KBM-7 (cell line): ENCODE measurements at regions not wholly inside any gene's neighbourhood (a gene's known extent, or its start where the extent isn't known, plus 50 kb on each side); places are given as distances from the start of the nearest gene placed in this dataset.

ENCODE experiments used
- DNase-seq: peaks from one replicate; pipeline ENCODE4 v3.0.0-alpha.2; 2015
- in situ Hi-C: fragments of 300-500 bp; cut with MboI; formaldehyde crosslinking; loops from 2 replicates; pipeline ENCODE4 v1.14.3; 2020; ENCODE audit warnings: low sequenced_read_pairs, low pct_unique_long_range_greater_than_20kb, mixed read lengths

DNA sequence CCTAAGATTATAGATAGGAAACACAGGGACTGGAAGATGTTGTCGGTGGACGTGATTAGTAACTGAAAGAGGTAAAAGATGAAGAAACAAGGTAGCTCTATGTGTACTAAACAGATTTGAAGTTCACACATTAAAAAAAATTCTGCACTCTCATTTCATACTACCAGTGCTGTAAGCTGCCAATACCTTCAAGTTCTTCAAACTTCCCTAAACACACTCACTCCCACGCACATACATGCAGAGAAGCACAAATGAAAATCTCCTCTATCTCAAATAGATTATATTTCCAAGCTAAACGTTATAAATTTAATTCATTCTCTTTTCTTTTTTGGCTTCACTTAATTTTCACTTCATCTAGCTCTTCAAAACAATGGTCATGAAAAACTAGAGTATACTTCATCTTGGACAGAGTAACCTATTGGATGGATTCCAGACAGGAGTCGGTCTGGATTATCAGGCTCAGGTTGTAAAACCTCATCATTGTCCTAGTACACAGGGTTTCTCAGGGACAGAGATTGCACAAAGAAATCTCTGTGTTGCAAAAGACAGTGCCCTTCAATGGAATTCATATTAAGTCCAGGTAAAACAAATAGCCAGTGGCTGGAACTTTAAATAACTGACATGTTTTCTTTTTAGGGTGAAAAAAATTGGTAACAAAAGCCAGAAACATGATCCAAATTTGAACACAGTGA is 408.1 kb upstream of the ZNF385D start:
- in situ Hi-C loops, result no loop called here
- DNase-seq, result peak; percentile 7

DNA sequence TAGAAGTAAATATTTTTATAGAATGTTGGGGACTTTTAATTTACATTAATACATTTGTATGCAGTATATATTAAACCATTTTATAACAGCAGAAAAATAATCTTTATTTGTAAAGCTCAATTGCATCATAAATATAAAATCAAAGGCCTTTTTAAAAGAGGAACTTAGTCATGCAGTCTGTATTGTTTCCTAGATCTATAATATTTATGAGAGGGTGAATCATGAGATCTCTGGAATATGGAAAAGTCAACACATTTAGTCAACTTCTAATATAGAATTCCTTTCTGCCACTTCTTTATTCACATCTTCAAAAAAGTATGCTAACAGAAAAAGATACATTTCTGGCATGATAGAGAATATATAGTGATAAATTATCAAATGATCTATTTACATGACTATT is 410.3 kb upstream of the ZNF385D start:
- no peak for DNase-seq
- in situ Hi-C loops, result no loop called here

DNA sequence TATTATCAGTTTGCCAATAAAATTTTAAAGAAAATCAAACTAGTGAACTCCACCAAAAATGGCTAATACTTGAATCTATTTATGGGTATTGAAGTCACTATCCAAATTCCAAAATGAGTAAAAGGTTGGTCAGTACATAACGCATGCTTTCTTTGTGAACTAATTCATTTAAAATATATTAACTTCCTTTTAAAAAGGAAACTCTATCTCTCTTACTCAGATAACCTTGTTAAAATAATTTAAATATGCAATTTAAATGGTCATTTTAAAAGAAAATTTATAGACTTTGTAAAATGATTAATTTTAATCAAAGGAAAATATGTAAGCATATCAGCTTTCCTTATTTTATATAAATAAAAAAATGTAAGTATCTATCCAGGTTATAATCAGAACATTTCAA is 419.4 kb upstream of the ZNF385D start:
- in situ Hi-C loops, result no loop called here
- DNase-seq, result no peak

DNA sequence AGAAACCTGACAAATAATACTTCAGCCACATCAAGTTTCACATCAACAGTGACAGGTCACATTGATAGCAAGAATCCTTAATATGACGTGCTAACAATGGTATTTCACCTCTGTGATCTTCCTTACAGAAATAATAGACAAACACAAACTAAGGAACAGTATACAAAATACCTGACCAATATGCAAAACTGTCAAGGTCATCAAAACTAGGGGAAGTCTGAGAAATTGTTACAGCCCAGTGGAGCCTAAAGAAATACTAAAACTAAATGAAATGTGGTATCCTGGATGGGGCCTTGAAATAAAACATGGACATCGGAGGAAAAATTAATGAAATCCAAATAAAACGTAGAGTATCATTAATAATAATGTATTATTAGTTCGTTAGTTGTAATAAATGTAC is 422.0 kb upstream of the ZNF385D start:
- in situ Hi-C loops, result no loop called here
- DNase-seq, result no peak

DNA sequence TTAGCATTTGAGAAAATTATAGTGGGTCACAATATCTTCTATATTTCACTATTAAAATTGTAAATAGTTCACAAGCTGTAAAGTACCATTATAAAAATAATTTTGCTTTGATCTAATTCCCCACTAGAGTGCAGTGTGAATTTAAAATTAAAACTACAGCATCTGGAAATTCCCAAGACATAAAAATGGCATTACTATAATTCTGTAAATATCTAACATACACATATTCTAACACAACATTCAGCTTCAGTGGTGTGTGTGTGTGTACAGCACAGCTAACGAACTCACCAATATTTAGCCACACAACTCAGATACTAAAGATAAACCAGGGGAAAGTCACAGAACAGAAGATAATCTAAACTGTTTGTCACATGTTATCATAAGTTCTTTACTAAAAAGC is 424.9 kb upstream of the ZNF385D start:
- in situ Hi-C loops, result no loop called here
- no peak for DNase-seq

DNA sequence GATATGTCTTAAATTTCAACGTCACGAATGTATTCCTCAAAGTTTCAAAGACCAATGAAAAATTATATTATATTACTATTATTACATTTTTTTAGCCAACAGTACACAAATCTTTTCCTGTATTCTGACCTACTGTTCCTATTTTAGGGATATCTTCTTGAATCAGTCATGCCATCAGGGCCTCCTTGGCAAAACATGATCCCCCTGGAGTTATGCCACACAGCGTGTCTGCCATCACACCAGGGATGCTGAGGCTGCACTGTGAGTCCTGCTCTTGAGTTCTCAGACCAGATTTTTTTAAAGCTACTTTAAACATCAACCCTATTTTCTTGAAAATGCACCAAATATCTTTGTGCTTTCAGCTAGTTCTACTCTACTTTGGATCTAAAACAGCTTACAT is 425.9 kb upstream of the ZNF385D start:
- in situ Hi-C loops, result no loop called here
- no peak for DNase-seq

DNA sequence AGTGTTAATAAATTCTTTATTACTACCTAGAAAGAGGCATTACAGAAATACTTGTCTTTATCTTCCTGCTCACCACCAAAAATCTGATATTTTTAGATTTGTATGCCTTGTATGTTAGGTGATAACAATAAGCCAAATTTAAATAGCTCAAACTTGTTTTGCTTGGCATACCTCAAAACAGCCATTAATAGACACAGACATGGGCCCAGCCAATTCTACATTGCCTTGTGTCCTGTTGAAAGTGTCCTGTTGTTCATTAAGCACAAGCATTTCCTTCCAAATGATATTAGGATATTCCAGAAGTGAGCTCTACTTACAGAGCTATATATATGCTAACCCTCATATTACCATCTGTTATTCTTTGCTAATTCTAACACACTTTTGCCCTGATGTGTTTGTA is 438.6 kb upstream of the ZNF385D start:
- in situ Hi-C loops, result no loop called here
- no peak for DNase-seq

DNA sequence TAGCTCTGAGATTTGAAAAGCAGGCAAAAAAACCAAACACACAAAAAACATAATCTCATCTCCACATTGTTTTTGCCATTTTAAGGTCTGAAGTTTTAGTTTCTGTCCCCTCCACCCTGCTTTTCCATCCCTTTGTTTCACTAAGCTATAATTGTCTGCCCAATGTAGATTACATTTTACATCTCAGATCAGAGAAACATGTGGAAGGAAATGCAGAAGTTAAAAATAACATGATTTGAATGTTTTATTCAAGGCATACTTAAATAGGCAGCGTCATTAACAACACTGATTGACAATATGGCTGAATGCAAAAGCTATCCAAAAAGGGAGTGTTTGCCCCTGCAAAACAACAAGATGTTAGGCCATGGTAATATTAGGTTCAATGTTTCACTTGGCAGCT is 448.1 kb upstream of the ZNF385D start:
- in situ Hi-C loops, result no loop called here
- no peak for DNase-seq

DNA sequence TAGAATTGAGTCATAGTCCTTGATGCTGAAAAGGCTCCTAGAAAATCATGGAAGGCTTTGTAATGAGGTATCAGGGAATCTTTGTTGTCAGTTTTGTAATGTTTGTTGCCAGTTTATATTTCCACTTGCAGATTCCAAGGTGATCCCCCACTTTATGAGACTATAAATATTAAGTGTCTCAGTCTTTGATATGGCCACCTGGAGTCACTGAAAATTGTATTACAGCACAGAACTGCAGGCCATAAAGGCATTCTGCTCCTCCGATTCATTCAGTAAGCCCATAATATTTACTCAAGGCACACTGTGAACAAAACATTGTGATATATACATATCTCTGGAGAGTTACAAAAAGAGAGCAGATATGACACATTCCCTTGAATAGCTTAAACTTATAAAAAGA is 457.8 kb upstream of the ZNF385D start:
- in situ Hi-C loops, result no loop called here
- no peak for DNase-seq

DNA sequence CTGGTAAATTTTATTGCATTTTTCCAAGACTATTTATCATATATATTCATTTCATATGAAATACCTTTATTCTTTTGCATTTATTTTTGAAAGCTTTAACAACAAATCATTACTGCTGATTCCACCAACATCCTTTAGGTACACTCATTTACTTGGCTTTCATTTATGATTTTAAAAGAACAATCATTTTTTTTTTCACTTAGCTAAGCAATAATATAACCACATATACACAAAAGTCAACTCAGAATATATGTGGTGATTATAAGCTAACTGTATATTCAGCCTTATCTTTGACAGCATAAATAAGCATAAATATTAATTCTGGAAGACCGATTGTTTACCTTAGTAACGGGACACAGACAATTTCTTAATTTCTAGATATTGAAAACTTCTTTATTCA is 458.6 kb upstream of the ZNF385D start:
- in situ Hi-C loops, result no loop called here
- no peak for DNase-seq

DNA sequence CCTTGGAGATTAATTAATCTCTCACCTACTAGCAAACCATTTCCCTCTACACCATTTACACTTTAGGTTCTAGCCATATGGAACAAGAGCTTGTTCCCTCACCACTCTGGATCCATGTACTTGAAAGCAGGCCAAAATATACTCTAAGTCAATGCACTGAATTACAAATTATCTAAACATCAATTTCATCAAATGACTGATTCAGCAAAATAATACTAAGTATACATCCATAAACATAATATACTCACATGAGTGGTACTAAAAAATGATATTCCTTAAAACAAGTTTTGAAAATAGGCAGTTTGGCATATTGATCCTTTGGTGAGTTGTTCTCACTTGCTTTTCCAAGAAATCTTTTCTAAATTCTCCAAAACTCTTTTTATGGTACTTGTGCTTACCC is 459.7 kb upstream of the ZNF385D start:
- no peak for DNase-seq
- in situ Hi-C loops, result no loop called here

DNA sequence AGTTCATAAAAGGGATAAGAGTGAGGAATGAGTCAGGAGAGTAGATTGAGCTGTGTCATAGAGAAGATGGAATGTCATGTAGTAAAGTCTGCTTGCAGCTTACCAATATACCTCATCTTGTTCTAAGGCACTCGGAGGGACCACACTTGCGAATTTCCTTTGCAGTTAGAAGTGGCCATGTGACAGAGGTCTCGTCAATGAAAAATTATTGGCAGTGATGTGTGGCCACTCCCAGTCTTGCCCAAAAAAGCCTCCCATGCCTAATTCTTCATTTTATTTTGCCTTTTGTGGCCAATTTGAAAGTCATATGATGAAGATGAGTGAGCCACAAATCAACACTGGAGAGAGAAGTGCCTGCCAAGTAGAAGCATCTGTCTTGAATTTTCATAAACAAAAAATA is 465.6 kb upstream of the ZNF385D start:
- DNase-seq, result no peak
- in situ Hi-C loops, result no loop called here

DNA sequence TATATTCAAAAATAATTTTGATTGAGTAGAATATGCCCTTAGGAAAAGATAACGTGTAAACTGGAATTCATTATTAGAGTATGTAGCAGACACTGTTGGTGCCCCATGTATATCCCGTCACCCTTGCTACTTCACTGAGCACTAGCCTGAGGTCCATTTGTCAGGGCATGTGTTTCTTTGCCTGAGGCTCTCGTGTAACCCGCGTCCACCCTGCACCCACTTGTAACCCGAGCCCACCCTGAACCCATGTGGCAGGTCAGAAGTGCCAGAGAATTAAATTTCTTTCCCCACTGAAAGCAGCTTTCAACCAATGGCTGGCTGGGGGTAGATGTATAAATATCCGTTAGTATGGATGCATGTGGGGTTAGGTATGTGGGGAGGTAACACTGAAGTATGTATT is 474.2 kb upstream of the ZNF385D start:
- DNase-seq, result no peak
- in situ Hi-C loops, result no loop called here

DNA sequence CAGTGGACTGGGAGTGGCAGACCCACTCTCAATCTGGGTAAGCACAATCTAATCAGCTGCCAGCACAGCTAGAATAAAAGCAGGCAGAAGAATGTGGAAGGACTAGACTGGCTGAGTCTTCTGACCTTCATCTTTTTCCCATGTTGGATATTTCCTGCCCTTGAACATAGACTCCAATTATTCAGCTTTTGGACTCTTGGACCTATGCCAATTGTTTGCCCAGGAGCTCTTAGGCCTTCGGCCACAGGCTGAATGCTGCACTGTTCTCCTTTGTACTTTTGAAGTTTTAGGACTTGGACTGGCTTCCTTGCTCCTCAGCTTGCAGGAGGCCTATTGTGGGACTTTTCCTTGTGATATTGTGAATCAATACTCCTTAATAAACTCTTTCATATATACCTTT is 477.7 kb upstream of the ZNF385D start:
- no peak for DNase-seq
- in situ Hi-C loops, result no loop called here

DNA sequence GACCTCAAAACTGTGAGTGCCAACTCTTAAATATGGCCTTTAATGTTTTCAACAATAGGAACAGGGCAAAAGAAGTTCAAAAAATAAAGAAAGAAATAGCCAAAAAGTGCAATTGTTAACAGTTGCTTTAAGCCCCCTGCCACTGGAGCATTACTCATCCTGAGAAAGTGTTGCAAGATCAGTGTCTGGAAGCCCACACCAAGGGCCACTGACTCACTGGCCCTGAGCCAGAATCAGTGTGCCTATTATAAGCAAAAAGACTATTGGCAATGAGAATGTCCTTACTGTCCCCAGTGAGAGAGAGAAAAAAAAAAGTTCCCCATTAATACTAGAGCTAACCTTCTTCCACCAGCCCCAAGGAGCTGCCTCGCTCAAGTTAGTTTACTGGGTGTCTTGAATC is 480.1 kb upstream of the ZNF385D start:
- in situ Hi-C loops, result no loop called here
- no peak for DNase-seq

DNA sequence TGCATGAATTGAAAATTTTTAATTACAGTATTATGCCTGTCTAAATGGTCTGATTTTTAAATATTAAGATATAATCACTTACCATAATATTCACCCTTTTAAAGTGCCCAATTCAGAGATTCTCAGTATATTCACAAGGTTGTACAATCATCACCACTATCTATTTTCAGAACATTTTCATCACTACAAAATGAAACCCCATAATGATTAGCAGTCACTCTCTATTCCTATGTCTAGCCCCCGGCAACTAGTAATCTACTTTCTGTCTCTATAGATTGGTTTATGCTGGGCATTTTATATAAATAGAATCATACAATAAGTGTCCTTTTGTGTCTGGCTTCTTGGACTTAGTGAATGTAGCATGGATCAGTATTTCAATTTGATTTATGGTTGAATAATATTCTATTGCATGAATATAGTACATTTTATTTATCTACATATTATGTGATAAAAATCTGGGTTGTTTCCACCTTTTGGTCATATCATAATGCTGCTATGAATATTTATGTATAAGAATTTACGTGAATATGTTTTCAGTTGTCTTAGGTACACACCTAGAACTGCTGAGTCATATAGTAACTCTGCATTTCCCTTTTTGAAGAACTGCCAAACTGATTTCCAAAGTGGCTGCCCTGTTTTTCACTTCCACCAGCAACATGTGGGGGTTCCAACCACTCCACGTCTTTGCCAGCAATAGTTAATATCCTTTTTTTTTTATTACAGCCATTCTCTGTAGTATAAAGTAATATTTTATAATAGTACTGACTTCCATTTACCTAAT is 485.7 kb upstream of the ZNF385D start:
- in situ Hi-C loops, result no loop called here
- DNase-seq, result peak; percentile 2

DNA sequence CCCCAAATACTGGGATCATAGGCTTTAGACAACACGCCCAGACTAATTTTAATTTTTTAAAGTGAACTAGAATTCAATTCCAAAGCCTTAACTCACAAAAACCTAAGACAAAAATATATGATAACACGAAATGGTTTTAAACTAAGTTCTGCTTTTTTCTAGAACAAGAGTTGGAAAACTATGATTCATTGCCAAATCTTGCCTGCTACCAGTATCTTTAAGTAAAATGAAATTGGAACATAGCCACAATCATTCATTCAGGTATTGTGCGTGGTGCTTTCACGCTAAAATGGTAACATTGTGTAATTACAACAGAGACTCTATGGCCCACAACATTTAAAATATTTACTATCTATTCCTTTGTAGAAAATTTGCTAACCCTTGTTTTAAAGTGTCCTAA is 488.0 kb upstream of the ZNF385D start:
- no peak for DNase-seq
- in situ Hi-C loops, result no loop called here

DNA sequence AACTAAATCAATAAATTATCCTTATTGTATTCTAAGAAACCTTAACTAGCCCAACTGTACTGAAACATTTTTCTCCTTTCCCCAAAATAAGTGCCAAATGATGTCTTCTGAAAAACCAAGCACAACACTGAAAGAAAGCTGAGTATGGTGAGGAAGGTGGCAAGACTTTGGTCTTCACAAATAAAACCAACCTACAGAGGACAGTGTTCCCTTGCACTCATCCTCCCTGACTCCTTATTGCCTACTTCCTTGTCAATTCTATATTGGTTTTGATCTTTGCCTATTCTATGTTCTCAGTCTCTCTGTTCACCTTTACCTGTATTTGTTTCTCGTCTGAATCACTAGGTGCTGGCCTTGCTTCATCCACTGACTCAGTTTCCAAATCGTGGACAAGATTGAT is 490.1 kb upstream of the ZNF385D start:
- in situ Hi-C loops, result no loop called here
- DNase-seq, result no peak

DNA sequence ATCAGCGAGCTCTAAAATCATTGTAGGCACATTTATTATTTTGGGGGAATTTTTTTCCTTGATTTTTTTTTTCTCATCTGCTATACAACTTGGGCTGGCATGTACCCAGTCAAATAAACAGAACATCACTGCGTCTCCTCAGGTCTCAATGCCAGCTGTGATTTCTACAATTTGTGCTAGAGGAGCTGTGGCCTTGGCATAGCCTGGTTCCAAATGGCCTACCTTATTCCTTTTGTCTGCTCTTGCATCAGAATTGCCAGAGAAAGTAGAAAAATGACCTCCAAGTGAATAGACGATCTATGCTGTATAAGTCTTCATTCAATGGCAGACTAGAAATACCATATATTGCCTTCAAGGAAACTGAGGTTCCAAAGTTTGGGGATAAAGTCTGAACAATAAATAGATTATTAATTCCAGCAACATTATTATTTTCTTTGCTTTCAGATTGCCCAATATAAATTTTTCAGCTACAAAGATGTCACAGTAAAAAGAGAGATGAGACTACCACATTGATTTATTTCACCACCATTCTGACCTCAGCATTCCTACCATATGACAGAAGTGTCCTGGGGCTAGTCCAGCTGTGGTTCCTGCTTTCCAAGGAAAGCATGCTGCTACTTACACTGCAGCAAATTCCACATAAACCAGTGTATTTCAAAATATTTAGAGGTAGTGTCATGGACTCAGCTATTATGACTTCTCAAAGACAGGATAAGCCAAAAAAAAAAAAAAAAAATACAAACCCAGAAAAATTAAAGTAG is 493.9 kb upstream of the ZNF385D start:
- in situ Hi-C loops, result no loop called here
- DNase-seq, result no peak

DNA sequence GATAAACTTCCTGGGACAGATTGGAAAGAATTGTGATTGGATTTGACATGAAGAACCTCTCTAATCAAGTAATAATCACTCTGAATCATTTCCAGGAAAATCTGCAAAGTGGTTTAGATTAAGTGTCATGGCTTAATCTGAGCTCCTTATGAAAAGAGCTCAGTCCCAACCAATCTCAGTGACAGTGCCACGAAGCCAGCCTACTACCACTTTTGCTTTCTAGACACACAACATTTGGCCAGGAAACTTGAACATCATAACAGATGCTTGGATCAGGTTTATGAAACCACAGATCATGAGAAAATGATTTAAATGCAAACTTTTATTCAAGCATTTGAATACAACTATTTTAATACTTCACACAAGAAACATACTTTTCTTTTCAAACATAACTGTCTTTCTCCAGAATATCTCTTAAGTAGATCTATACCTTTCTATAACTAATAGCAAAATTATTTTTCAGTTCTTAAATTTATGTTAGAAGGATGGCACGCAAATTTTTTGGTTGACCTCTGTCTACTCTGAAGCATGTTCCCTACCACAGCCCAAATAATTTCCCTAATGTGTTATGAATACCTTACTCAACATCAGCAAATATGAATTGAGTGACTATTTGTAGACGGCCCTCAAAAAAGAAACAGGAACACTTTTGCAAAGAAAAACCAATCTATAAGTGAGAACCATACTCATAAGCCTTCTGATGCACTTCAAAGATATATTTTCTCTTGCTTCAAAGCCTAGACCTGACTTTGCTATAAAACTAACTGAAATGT is 495.0 kb upstream of the ZNF385D start:
- in situ Hi-C loops, result no loop called here
- DNase-seq, result no peak
